Sigmoid colon (tissue), 4 donors: ENCODE measurements at regions not wholly inside any gene's neighbourhood (a gene's known extent, or its start where the extent isn't known, plus 50 kb on each side); places are given as distances from the start of the nearest gene placed in this dataset.

Experiments used
- CTCF ChIP-seq, 4 experiments: fragments of 450-650 bp in 3 of 4; fragments of 200-600 bp in 1 of 4; IDR thresholded peaks; one replicate each; pipeline ENCODE4 v1.5.1; 2016 to 2019; ENCODE audit warnings: antibody characterized with exemption in 4 of 4, mild to moderate bottlenecking in 3 of 4, moderate library complexity in 2 of 4
- POLR2A ChIP-seq, 2 donors: fragments of 450-650 bp; IDR thresholded peaks; one replicate each; pipeline ENCODE4 v1.6.1; 2016; ENCODE audit warnings: antibody characterized with exemption in 2 of 2, mild to moderate bottlenecking in 2 of 2, moderate library complexity in 2 of 2
- POLR2AphosphoS5 ChIP-seq, 4 donors: sonication (generic); formaldehyde crosslinking; IDR thresholded peaks; one replicate each; pipeline ENCODE4 v1.6.1; 2017; ENCODE audit warnings: antibody characterized with exemption in 4 of 4

DNA sequence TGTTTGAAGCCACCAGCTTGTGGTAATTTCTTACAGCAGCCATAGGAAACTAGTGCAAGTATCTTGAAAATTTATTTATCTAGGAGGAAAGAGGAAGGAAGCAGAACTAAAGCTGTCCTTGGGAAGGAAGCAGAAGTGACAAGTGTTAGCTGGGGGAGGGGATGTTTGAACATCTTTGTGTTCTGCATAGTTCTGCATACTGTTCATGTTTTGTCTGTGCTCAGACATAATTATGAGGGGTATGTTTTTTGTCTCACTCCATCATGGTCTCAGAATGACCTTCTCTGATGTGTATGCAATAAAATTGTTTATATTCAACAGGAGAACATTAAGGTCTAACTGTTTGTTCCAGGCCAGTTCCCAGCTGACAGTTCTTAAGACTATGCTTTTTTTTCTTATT is 606.5 kb downstream of the GALC start:
- TF ChIP-seq CTCF (IDR thresholded peaks at IDR 0.05) (no peak), POLR2AphosphoS5 (IDR thresholded peaks at IDR 0.05) (peak in 3 of 4 donors; percentile 65 to 77 (median 66)), POLR2A (IDR thresholded peaks at IDR 0.05) (no peak)
